GM19023 (cell line): ENCODE measurements at regions not wholly inside any gene's neighbourhood (a gene's known extent, or its start where the extent isn't known, plus 50 kb on each side); places are given as distances from the start of the nearest gene placed in this dataset.
"Not testable (repeated sequence)": the region's sequence is repeated elsewhere in the genome, so short reads cannot be mapped to it uniquely, and the experiment has no call there.

Experiments
- ATAC-seq: cut with Tn5 transposase; IDR thresholded peaks from one replicate; pipeline ENCODE4 v1.9.1; 2021; ENCODE audit warnings: mild to moderate bottlenecking, moderate library complexity; ENCODE audit not compliant: unreplicated experiment

DNA sequence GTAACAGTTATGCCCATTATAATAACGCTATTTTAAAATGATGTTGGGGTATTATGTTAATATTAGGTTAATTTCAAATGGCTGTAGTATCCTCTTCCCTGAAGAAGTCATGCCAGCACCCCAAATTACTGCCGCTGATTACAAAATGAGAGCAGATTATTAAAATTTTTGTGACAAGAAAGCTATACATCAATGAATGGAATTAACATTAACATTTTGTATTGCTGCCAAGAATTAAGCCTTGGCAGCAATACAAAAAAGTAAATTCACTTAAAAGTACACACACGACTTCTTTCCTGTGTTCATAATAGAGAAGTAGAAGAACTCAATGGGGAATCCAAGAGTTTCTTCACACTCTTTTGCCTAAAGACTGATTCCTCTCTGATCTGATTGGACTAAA, 482.8 kb downstream of the STIM2 start:
- ATAC-seq: no peak

DNA sequence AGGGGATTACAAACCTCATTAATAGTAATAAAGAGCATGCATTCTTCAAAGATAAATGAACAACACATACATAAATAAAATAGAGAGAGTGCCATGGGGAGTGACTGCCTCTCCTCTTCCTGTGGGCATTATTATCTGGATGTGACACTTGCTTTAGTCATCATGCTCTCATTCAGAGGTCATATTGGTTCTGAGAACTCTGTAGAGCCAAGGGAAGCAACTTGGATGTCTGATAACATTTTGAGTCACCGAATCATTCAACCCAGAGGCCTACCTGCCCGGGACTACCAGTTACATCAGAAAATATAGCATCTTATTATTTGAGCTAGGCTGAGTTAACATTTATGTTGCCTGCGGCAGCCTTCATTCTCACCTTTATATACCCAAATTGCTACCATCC, 489.5 kb downstream of the STIM2 start:
- no peak for ATAC-seq

DNA sequence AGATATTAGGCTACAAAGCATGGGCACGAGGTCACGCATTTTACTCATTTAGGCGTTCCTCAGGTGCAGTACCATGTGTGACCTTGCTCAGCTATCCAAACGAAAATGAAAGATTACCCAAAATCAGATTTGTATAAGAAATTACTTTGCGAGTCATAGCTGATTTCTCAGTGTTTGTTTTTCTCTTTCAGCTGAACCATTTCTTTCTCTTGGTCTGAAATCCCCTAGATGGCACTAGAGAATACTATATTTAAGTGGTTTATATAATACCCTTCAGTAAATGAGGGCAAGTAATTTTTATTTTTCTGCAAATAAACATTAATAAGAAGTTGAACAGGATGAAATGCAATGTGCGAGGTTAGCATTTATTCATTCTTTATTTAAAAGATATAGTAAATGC, 496.6 kb downstream of the STIM2 start:
- no peak for ATAC-seq

DNA sequence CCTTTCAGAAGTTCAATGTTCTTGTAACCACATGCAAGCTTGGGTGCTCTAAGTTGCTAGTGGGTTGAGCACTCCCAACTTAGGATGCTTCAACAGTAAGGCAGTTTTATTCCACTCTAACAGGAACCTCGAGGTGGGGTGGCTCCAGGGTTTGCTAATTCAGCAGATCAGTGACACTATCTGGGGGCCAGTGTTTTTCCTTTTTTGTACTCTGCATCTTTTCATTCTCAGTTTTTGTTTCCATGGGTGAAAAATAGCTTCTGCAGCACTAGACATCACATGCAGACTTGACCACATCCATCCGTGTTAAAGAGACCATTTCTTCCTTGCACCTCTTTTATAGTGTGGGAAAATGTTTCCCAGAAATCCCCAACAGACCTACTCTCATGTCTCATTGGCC, 497.6 kb downstream of the STIM2 start:
- ATAC-seq: no peak

DNA sequence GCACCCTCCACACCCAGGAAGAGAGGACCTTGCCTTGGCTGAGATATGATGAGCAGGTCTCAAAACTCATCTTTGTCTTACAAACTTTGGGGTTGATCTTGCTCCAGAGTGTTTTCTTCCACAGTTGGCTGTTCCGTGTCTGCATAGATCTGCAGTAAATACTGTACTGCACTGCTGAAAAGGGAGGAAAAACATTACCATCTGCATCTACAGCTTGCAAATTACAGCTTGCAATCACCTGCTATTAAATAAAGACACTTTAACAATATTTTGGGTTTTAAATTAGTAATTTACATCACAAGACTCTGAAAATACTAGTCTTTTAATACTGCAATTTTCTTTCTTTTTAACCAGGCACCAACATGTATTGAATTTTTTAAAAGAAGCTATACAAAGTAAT, 499.5 kb downstream of the STIM2 start:
- no peak for ATAC-seq

DNA sequence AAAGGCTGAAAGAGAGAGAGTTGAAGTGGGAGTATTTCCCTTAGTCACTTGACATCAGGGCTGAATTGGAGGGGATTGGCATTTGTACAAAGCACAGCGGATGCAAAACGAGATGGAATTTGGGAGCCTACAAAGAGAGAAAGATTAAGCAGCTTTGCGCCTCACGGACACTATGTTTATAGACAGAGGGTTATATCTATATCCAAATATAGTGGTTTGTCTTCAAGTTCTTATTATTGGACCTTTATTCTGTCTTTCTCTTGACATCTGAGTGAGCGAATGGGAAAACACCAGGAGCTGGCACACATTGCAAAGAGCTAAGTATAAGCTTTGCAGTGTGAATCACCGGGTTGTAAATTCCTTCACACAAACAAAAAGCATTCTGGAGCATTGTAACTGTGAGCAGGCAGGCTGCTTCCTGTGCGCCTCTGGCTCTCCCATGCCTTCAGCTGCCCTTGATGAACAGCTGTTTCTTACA, 500.2 kb downstream of the STIM2 start:
- ATAC-seq: no peak

DNA sequence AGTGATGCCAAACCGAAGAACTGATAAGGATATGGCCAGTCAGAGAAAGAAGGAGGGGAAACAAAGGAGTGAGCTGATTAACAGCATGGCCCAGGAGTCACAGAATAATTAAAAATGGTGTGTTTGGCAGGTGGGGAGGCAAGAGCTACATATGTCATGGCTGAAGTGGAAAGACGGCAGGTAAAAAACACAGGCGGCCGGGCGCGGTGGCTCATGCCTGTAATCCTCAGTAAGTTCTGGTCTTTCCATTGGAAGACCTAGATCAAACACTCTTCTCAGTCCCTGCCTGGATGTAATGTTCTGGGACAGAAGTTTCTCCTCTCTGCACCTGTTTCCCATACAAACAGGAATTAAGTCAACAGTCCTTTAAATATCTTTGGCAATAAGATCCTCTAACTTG, 503.9 kb downstream of the STIM2 start:
- ATAC-seq: no peak

DNA sequence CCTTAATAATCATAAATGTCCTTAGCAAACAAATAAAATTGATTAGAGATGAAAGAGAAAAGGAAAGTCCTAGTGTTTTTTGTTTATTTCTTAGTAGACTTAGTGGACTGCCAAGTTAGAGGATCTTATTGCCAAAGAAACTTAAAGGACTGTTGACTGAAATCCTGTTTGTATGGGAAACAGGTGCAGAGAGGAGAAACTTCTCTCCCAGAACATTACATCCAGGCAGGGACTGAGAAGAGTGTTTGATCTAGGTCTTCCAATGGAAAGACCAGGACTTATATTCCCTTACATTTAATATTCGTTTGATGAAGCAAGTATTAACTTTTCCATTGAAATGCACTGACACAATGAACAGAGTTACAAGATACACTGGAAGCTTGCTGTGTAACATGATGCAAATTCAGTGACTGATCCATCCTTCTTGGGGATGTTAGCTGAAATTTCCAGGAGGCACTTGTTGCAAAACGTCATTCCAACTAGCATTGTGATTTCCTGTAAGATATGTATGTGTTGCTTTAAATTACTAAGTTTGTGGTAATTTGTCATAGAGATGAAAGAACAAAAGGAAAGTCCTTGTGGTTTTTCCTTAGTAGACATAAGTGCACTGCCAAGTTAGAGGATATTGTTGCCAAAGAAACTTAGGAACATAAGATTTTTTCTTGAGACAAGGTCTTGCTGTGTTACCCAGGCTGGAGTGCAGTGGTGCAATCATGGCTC, 505.6 kb downstream of the STIM2 start:
- no peak for ATAC-seq

DNA sequence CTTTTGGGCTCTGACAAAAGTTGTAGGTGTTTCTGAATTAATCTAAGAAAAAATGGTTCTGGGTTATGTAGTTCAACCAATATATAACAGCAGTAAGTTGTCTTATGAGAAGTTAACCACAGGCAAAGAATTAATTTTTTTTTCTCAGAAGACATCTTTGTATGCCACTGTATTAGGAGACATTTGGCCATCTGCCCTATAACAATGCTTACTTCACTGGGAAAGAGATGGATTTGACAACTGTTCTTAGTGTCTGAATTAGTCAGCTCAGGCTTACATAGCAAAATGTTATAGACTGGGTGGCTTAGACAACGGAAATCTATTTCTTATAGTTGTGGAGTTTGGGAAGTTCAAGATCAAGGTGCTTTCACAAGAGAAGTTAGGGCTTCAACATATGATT, 508.1 kb downstream of the STIM2 start:
- ATAC-seq: no peak

DNA sequence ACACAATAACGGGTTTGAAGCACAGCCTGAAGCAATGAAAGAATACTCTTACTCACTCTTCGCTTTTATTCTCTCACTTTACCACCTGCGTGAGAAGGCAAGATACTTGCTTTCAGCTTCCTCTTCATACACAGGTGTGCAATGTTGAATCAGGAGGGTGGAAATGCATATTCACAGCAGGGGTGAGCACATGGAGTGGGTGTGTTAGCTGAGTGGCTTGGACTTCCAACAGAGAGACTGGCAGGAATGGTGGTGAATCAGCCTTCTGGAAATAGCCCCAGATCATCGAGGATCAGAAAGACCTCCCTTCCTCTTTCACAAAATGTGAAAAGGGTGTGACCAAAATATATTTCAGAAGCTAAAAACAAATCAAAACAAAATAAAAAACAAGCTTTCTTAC, 521.2 kb downstream of the STIM2 start:
- no peak for ATAC-seq

DNA sequence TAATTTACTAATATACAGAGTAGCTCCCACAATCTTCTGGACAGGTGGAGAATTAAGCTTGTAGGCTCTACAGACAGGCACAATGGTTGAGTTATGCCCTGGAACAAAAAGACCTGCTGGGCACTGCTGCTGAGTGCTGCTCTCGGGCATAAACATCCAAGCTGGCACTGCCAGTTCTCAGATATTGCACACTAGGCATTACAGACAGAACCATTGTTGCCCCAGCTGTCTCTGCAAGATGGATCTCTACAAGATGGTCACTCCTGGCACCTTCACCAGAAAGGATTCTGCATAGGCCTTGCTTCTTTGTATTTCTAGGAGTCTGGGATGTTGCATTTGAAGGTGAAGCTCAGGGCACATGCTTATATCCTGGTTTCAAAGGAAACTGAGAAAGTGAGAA, 527.1 kb downstream of the STIM2 start:
- ATAC-seq: no peak

DNA sequence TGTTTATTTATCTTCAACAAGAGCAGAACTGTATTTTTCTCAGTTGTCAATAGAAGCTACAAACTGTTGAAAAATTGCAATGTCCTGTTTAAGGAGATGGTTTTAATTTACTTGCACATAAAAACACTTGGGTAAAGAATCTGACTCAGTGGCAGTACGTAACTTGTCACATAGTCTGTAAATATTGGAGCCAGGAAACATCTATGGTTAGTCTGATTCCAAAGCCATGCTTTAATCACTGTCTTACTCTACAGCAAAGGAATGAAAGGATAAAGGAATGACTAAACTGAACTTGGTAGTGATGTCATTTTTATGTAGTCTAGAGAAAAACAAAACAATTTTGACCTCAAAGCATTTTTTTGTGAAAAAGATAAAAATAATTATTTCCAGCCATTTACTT, 537.2 kb downstream of the STIM2 start:
- no peak for ATAC-seq

DNA sequence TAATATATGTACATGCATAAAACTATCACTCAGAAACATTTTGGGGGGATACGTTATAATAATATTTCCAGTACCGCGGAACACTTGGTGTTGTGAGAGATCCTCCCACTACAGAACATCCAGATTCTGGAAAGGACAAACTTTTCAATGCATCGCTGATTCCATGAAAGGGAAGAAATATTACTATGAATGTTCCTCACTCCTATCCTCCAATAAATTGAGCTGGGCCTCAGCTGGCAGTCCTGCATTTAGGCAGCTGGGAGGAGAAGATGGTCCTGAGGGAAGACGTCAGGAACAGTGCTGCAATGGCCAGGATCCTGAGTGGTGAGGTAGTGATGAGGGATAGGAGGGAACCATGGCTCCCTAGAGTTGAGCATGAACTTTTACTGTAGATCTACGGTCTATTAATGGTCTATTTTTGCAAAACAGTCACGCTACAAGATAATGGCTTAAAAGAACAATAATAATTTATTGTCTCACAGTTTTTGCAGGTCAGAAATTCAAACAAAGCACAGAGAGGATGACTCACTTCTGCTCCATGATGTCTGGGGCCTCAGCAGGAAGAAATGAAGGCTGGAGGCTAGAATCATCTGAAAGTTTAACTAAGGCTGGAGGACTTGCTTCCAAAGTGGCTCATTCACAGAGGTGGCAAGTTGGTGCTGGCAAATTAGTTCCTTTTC, 538.1 kb downstream of the STIM2 start:
- no peak for ATAC-seq

DNA sequence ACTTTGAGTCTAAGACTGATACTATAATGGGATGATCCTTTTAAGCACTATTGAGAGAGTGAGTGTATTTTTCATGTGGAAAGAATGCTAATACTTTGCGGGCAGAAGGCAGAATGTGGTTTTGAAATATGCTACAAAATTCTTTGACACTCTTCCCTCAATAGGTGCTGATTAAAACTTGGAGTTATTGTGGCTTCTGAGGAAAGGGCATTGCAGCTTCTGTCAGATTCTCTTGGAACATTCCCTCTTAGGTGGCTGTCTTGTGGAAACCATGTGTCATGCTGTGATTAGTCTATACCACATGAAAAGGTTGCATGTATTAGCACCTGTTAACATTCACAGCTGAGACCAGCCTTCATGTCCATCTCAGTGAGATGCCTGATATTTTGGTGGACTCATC, 547.0 kb downstream of the STIM2 start:
- no peak for ATAC-seq

DNA sequence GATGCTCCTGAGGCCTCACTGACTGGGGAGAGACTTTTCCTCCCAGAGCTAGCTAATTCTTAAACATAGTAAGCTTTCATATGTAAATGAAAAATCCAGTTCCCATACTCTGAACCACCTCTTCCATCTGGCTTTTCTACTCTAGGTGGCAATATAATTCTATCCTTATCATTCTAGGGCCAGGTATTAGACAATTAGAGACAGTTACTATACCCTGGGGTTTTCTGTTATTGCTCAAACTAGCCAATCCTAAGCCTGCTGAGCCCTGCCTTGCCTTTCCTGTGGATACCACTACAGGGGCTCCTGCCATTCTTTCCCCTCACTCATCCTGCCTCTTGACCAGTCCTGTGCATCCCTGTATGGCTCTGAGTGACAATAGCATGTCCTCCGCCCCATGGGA, 552.0 kb downstream of the STIM2 start:
- no peak for ATAC-seq

DNA sequence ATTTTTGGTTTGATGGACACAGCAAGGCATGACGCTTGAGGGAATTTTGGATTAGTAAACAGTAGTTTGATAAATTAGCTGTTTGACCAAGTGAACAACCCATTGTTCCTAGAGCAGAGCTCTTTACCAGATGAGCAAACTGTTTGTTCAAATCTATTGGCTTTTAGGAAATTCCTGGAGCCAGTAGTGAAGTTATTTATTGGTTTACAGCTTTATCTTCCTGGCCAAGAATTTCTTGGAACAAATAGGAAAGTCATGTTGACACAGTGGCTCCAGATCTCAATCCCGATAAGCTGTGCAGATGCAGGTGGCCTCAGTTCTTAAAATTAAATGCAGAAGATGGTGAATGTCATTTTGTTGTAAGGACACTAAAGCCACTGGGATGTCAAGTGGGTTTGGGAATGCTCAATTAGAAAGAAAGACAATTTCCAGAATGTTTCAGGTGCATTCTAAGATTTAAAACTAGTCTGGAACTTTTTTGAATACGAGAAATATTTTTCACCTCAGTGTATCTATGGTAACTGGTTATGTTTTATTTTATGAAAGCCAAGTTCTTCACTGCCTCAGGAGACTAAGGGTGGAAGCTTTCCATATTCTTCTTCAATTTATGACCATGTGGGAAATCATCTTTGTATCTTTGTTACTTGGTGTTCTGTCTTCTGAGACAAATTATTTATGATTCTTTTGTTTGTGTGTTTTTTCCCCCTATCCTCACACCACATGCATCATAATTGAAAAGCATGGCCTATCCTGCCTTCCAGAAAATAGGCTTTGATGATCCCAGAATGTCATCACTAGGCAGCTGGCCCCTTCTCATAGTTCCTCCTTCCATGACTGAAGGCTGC, 554.5 kb downstream of the STIM2 start:
- no peak for ATAC-seq

DNA sequence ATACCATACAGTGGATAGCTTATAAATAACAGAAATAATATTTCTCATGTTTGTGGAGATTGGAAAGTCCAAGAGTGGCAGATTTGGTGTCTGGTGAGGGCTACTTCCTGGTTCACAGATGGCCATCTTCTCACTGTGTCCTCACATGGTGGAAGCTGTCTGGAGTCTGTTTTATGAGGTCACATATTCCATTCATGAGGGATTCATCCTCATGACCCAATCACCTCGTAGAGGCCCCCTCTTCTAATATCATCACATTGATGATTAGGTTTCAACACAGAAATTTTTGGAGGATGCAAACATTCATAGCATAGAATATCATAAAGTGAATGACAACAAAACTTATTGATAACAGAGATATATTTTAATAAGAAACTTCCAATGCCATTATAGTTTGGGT, 568.0 kb downstream of the STIM2 start:
- no peak for ATAC-seq

DNA sequence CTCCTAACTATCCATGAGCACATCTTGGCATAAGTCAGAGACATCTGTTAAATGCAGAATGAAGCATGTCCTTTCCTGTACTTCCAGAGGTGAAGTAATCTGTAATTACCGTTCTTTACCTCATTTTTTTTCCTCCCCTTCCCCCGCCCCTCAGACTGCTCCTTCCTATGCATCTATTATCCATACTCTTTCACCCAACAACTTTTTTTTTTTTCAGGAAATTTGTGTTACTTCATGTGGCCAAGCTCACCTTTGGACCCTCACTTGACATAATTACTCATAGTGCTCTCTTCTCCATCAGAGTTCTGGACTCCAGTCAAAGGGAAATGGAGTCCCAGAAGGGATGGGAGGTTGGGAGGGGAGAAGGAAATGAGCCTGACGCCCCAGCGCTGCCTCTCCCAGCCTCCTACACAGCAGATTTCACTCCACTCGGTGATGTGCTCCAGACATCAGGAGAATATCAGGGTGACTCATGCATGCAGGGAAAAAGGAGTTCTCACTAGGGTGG, 568.8 kb downstream of the STIM2 start:
- no peak for ATAC-seq

DNA sequence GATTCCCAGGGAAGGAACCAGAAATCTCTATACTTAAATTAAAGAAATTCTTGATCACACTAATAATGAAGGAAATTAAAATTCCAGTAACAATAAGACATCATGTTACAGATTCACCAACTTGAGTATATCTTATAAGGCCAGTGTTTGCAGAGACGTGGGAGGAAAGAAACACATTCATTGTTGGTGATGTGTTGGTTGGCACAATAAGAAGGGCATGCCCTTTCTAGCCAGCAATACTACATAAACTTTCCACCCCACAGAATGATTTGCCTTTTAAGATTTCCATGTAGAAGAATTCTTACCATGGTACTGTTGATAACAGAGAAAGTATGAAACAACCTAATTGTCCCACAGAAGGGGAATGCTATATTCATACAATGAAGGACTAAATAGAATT, 581.5 kb downstream of the STIM2 start:
- ATAC-seq: no peak

DNA sequence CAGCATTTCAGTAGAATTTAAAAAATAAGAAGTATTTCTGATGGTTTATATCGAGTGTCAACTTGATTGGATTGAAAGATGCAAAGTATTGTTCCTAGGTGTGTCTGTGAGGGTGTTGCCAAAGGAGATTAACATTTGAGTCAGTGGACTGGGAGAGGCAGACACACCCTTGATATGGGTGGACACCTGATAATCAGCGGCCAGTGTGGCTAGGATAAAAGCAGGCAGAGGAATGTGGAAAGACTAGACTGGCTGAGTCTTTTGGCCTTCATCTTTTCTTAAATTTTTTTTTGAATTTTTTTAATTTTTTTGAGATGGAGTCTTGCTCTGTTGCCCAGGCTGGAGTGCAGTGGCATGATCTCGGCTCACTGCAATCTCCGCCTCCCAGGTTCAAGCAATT, 582.0 kb downstream of the STIM2 start:
- not testable (repeated sequence) for ATAC-seq

DNA sequence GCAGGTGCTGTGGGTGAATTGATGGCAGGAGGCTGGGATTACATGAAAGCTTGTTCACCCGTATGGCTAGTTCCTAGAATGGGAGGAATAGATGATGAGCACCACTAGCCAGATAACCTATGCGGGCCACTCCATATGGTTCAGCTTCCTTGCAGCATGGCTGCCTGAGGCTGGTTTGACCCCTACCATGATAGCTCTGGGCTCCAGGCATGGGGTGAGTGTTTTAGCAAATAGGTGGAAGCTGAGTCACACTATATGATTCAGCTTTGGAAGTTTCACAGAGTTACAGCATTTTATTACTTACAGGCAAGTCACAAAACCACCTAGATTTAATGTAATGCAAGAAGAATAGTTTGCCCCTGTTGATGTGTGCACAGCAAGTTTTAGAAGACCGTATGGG, 603.2 kb downstream of the STIM2 start:
- no peak for ATAC-seq

DNA sequence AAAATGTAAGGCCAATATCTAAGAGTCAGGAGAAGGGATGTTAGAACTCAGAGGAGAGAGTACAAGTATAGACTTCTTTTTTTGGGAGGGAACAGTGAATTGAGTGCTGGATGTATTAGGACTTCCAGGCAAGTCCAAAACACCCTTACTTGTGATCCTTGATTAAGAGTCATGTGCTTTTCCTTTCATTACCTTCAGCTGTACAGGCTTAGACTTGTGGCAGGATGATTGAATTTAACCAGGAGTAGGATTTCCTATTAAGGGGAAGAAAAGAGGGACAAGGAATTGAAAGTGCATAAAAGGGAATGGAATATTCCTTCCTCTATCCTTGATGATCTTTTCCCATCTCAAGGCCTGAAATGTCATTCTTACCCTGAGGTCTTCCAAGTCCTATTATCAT, 606.7 kb downstream of the STIM2 start:
- ATAC-seq: no peak
